NOMO-1 treated with dmso at 0.1 percent for 144 hours (cell line): ENCODE measurements at regions not wholly inside any gene's neighbourhood (a gene's known extent, or its start where the extent isn't known, plus 50 kb on each side); places are given as distances from the start of the nearest gene placed in this dataset.
"Not testable (repeated sequence)": the region's sequence is repeated elsewhere in the genome, so short reads cannot be mapped to it uniquely, and the experiment has no call there.

Experiments
- DNase-seq: peaks from one replicate; lab custom pipeline; 2025; ENCODE audit not compliant: unreplicated experiment; lab: John Stamatoyannopoulos, UW

DNA sequence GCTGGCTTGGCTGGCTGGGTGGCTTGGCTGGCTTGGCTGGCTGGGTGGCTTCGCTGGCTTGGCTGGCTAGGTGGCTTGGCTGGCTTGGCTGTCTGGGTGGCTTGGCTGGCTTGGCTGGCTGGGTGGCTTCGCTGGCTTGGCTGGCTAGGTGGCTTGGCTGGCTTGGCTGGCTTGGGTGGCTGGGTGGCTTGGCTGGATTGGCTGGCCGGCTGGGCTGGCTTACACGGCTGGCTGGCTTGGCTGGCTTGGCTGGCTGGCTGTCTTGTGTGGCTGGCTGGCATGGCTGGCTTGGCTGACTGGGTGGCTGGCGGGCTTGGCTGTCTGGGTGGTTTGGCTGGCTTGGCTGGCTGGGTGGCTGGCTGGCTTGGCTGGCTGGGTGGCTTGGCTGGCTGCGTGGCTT is 437.0 kb downstream of the GOLGA6L6 start:
- not testable (repeated sequence) for DNase-seq

DNA sequence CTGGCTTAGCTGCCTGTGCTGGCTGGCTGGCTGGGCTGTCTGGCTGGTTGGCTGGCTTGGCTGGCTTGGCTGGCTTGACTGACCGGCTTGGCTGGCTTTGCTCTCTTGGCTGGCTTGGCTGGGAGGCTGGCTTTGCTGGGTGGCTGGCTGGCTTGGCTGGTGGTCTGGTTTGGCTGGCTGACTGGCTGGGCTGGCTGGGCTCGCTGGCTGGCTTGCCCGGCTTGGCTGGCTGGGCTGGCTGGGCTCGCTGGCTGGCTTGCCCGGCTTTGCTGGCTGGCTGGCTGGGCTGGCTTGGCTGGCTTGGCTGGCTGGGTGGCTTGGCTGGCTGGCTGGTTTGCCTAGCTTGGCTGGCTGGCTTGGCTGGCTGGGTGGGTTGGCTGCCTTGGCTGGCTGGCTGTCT is 438.7 kb downstream of the GOLGA6L6 start:
- DNase-seq: not testable (repeated sequence)

DNA sequence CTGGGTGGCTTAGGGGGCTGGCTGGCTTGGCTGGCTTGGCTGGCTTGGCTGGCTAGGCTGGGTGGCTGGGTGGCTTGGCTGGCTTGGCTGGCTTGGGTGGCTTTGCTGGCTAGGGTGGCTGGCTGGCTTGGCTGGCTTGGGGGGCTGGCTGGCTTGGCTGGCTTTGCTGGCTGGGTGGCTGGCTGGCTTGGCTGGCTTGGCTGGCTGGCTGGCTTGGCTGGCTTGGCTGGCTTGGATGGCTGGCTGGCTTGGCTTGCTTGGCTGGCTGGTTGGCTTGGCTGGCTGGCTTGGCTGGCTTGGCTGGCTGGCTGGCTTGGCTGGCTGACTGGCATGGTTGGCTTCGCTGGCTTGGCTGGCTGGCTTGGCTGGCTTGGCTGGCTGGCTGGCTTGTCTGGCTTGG is 439.4 kb downstream of the GOLGA6L6 start:
- DNase-seq: not testable (repeated sequence)

DNA sequence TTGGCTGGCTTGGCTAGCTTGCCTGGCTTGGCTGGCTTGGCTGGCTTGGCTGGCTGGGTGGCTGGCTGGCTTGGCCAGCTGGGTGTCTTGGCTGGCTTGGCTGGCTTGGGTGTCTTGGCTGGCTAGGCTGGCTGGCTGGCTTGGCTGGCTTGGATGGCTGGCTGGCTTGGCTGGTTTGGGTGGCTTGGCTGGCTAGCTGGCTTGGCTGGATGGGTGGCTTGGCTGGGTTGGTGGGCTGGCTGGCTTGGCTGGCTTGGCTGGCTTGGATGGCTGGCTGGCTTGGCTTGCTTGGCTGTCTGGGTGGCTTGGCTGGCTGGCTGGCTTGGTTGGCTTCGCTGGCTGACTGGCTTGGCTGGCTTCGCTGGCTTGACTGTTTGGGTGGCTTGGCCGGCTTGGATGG is 440.3 kb downstream of the GOLGA6L6 start:
- not testable (repeated sequence) for DNase-seq

DNA sequence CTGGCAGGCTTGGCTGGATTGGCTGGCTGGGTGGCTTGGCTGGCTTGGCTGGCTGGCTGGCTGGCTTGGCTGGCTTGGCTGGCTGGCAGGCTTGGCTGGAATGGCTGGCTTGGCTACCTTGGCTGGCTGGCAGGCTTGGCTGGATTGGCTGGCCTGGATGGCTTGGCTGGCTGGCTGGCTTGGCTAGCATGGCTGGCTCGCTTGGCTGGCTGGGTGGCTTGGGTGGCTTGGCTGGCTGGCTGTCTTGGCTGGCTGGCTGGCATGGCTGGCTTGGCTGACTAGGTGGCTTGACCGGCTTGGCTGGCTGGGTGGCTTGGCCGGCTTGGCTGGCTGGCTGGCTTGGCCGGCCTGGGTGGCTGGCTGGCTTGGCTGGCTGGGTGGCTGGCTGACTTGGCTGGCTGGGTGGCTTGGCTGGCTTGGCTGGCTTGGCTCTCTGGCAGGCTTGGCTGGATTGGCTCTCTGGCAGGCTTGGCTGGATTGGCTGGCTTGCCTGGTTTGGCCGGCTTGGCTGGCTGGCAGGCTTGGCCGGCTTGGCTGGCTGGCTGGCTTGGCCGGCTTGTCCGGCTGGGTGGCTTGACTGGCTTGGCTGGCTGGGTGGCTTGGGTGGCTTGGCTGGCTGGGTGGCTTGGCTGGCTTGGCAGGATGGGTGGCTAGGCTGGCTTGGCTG is 440.9 kb downstream of the GOLGA6L6 start:
- not testable (repeated sequence) for DNase-seq

DNA sequence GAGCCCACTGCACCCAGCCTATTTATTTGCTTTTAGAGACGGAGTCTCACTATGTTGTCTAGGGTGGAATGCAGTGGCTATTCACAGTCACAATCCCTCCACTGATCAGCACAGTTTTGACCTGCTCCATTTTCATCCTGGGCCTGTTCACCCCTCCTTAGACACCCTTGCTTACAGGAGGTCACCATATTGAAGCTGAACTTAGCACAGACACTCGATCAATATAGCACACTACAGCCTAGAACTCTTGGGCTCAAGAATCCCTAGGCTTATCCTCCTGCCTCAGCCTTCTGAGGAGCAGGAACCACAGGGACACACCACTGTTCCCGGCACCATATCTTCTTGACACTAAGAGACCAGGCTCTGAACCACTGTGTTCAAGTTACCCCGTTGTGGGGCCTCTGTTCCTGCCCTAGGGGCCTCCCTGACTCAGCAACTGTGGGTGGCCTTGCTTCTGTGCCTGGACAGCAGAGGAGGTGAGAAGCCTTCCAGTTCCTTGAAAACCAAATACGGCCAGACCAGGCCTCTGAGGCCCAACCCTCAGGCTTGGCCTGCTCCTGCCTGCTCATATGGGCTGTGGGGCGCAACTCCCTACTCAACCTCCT is 445.8 kb downstream of the GOLGA6L6 start:
- DNase-seq: not testable (repeated sequence)

DNA sequence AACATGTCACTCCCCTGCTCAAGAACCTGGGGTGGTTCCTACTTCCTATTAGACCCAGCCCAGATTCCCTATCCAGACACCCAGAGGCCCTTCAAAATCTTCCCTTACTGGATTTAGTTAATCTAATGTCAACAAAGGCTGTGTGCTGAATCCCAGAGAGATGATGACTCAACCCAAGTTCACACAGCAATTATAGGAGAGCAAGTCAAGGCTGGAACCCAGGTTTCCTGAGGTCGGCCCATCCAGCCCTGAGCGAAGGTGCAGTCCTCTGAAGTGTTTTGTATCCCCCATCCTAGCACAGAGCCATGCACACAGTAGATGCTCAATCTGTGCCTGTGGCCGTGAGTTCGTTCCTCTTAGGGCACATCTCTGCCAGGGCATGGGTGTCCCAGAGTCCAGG is 452.1 kb downstream of the GOLGA6L6 start:
- not testable (repeated sequence) for DNase-seq

DNA sequence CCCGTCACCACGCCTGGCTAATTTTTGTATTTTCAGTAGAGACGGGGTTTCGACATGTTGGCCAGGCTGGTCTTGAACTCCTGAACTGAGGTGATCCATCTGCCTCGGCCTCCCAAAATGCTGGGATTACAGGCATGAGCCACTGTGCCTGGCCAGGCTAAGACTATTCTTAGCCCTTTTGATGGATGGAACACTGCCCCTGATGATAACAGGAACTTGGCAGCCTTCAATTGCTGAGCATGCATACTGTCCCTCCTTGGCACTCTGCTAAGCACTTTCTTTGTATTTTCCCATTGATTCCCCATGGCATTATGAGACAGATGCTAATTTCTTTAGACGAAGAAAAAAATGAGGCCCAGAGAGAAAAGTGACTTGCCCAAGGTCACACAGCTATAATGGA is 457.6 kb downstream of the GOLGA6L6 start:
- not testable (repeated sequence) for DNase-seq

DNA sequence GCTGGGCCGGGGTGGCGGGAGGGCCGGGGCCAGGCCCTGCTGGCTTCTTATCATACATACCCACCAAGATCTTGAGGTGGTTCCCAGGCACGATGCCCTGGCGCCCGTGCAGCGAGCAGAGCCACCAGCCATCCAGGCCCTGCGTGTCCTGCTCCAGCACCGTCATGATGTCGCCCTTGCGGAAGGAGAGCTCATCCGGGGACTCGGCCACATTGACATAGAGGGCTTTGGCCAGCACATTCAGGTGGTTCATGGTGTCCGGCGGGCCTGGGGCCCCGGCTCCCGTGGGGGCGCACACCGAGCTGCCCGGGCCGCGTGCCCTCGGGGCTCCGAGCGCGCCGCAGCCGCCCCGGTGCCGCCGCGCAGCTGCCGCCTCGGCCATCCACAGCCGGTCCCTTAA is 467.5 kb downstream of the GOLGA6L6 start:
- DNase-seq: not testable (repeated sequence)

DNA sequence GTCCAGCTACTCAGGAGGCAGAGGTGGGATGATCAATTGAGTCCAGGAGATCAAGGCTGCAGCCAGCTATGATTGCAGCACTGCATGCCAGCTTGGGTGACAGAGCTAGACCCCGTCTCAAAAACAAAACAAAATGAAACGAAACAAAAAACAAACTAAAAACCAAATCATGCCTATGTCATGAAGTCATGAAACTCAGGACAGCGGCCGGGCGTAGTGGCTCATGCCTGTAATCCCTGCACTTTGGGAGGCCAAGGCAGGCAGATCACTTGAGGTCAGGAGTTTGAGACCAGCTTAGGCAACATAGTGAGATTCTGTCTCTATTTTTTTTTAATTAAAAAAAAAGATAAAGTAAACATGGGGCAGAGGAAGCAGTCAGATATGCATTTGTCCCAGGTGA is 472.6 kb downstream of the GOLGA6L6 start:
- not testable (repeated sequence) for DNase-seq

DNA sequence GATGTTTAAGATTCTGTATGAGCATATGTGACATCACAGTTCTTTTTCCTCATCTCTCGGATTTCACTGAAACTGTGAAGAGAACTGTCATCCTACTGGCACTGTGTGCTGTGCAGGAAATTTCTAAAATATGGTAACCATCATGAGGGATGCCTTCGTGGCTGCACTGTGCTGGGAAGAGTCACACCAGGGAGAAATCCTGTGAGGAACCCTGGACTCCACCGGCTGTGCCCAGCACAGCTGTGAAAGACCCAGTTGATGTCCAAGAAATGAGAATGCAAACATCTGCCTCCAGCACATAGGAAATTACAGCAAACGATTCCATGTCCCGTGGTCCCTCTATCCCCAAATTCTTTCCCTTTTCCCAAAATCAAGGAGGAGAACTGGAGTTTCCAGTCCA is 475.4 kb downstream of the GOLGA6L6 start:
- not testable (repeated sequence) for DNase-seq

DNA sequence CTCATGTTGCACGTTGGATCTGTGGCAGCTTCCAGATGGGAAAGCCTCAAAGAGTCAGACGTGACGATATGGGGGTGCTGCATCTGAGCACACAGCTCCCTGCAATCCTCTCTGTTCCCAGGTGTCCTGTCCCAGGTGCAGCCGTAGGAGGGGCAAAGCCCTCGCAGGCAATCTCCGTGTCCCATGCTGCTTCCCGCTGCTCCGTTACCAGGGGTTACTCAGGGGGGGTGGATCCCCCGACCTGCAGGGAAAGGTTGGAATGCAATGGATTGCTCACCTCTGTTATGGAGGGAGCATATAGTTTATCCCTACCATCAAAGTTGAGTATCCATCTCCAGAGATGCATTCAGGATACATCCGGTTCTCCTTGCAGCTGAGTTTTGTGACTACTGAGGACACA is 476.1 kb downstream of the GOLGA6L6 start:
- DNase-seq: not testable (repeated sequence)

DNA sequence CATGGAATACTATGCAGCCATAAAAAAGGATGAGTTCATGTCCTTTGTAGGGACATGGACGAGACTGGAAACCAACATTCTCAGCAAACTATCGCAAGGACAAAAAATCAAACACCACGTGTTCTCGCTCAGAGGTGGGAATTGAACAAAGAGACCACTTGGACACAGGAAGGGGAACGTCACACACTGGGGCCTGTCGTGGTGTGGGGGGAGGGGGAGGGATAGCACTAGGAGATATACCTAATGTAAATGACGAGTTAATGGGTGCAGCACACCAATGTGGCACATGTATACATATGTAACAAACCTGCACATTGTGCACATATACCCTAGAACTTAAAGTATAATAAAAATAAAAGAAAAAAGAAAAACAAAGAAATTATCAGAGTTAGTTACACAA is 478.4 kb downstream of the GOLGA6L6 start:
- not testable (repeated sequence) for DNase-seq

DNA sequence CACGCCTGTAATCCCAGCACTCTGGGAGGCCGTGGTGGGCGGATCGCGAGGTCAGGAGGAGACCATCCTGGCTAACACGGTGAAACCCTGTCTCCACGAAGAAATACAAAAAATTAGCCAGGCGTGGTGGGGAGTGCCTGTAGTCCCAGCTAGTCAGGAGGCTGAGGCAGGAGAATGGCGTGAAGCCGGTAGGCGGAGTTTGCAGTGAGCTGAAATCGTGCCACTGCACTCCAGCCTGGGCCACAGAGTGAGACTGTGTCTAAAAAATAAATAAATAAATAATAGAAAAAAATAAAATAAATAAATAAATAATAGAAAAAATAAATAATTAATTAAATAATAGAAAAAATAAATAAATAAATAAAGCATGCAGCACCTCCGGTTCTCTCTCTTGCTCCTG is 480.8 kb downstream of the GOLGA6L6 start:
- not testable (repeated sequence) for DNase-seq

DNA sequence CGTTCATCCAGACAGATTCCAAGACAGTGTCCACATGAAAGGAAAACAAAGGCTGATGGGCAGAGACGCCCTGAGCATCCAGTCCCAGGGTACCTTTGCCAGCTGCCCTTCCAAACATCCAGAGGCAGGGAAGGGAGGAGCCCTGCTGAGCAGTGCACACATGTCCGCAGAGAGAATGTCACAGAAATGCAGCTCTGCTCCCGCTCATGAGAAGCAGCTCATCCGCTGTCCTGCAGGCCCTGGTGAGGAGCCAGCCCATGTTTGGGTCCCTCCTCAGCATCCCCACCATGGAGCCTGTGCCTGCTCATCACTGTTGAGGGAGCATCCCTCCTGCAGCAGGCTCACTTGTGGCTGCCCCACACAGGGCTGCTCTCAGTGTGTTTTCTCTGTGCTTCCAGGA is 484.7 kb downstream of the GOLGA6L6 start:
- not testable (repeated sequence) for DNase-seq

DNA sequence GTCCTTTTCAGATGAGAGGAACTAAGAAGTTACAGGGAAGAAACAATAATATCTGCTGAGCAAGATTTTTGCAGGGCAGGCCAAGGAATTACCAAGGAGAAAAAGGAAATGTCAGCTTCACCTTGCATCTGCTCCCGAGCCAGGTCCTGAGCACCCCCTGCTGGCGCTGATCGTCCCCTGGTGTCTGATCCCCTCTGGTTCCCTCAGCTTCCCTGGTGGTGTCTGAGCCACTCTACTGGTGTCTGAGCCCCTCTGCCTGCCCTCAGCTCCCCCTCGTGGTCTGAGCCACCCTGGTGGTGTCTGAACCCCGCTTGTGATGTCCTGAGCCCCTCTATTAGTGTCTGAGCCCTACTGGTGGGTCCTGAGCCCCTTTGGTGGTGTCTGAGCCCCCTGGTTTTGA is 485.7 kb downstream of the GOLGA6L6 start:
- DNase-seq: not testable (repeated sequence)

DNA sequence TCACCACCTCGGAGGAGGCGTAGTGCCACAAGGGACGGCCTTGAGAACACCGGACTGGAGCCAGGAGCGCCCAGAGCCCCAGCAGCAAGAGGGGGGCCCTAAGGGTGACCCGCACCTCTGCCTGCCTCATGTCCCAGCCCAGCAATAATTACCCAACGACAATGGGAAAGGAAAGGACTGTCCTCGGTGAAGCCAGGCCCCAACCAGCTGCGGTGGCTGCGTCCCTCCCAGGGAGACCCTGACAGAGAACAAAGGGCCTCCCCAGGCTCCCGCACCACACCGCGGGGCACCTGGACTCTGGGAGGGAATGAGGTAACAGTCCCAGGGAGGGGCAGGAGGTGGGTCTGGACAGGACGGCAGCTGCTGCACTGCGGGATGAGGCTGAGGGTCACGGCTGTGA is 493.4 kb downstream of the GOLGA6L6 start:
- not testable (repeated sequence) for DNase-seq

DNA sequence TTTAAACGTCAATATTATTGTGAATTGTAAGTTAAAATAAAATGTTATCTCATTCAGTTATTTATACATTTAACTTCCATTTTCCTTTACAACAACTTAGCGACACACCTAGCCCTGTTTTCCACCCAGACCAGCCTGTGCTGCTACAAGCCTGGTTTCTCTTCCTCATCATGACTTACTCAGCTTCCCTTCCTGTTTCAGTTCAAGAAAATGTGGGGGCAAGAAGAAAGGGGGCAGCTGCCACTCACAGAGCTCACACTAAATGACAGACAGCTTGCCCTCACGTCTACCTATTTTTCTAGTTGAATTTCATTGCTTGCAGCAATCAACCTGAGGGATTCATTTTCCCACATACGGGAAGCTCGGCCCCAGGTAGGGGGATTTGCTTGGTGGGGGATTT is 496.4 kb downstream of the GOLGA6L6 start:
- not testable (repeated sequence) for DNase-seq

DNA sequence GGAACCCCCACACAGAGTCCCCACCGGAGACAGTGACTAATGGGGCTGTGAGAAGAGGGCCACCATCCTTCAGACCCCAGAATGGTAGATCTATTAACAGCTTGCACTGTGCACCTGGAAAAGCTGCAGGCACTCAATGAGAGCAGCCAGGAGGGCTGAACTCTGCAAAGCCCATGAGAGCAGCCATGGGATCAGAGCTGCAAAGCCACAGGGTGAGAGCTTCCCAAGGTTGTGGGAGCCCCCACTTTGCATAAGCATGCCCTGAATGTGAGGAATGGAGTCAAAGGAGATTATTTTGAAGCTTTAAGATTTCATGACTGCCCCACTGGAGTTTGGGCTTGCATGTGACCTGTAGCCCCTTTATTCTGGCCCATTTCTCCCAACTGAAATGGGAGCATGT is 500.9 kb downstream of the GOLGA6L6 start:
- DNase-seq: not testable (repeated sequence)

DNA sequence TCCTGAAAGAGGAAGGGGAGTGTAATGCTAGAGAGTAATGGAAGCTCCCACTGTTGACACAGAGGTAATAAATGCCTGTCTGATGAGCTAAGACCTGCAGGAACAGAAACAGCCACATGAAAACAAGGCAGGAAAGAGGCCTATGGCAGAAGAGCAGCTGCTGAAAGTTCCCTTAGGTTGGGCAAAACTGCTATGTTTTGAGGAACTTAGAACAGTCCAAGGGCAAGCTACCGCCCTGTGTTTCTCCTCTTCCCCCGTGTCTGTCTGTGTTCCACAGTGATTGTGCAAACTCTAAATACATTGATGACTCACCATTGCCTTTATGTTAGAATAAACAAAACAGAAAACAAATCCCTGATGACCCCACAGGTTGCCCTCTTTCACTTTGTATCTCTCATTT is 516.6 kb downstream of the GOLGA6L6 start:
- not testable (repeated sequence) for DNase-seq

DNA sequence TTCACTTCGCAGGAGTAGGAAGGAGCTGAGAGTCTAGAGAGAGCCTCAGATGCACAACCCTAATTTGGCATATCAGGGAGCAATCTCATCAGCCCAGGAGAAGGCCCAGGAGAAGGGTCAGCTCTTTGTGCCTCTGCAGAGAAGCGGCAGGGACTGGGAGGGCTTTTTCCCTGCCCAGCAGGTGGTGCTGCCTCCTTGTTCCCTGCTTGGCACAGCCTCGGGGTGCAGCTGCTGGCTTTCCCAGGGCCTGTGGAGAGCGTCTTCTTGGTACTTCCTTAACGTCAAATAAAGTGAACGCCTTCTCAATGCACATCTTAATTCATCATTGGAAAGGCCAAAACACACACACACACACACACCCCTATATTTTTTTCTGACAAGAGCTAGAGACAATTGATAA is 519.3 kb downstream of the GOLGA6L6 start:
- DNase-seq: not testable (repeated sequence)

DNA sequence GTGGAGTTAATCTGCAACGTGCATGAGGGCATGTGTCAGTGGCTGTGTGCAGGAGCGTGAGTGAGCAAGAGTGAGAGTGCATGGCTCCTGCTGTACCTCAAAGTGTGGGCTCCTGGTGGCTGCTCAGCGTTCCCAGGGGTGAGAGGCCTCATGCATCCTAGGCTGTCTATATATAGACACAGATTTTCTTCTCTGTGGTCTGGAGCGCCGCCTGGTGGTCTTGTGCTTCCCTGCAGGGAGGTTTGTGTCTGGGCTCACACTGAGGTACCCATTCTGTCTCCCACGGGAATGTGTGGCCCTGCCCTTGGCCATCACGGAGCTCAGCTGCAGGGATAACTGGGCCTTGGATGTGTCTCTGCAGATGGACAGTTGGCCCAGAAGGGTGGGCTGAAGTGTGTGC is 520.2 kb downstream of the GOLGA6L6 start:
- DNase-seq: not testable (repeated sequence)

DNA sequence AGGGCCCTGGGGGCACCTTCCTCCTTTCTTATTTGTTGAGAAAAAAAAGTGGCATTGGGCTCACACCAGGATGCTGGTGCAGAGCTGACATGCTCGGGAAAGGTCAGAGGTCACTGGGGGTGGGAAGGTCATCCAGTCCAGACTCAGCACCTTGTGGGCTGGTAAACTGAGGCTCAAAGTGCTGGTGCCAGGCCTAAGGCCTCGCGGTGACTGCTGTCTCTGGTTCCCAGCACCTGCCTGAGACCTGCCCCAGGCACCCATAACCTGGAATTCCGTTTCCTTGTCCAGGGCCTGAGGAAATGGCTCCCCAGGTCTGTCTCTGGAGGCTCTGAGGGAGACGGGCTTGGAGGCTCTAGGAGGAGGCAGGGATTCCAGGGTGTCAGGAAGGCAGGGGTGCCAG is 521.0 kb downstream of the GOLGA6L6 start:
- DNase-seq: not testable (repeated sequence)
